B cell (primary cell): ENCODE measurements at regions not wholly inside any gene's neighbourhood (a gene's known extent, or its start where the extent isn't known, plus 50 kb on each side); places are given as distances from the start of the nearest gene placed in this dataset.

ENCODE experiments used
- ATAC-seq: fragments of 200-7000 bp; cut with Tn5 transposase; one replicate; pipeline ENCODE4 v1.10.0; 2021; ENCODE audit warnings: low read depth, mild to moderate bottlenecking, moderate number of reproducible peaks, moderate library complexity
- CTCF ChIA-PET: fragments of 350-600 bp; sonication (Branson Sonifier 250); formaldehyde crosslinking; loops from one replicate; lab custom pipeline; 2021; ENCODE audit warnings: antibody characterized with exemption, inconsistent platforms; lab: Charles Lee
- POLR2A ChIA-PET: fragments of 350-600 bp; sonication (Branson Sonifier 250); formaldehyde crosslinking; loops from one replicate; lab custom pipeline; 2021; ENCODE audit warnings: antibody characterized with exemption; lab: Charles Lee
- DNase-seq: peaks from one replicate; pipeline ENCODE4 v3.0.0; 2013
- H2AFZ ChIP-seq: 2 replicates; pipeline ENCODE4 v1.6.1; 2012; ENCODE audit warnings: mild to moderate bottlenecking, low read depth, low read length; ENCODE audit not compliant: insufficient read depth, poor library complexity, severe bottlenecking
- H3K27ac ChIP-seq, 2 donors: 1 replicate in 1 of 2; 2 replicates in 1 of 2; pipeline ENCODE4 v1.5.1; 2012 to 2013; ENCODE audit warnings: low read length in 2 of 2, mild to moderate bottlenecking in 2 of 2, moderate library complexity in 1 of 2
- H3K27me3 ChIP-seq, 4 experiments: fragments of 200-600 bp in 1 of 4; sonication (generic) in 1 of 4; replicated peaks in 1 of 4; 1 replicate in 2 of 4; 2 replicates in 2 of 4; pipeline versions ENCODE4 v1.6.1 to v1.7.0; 2013 to 2016; ENCODE audit warnings: low read length in 3 of 4, mild to moderate bottlenecking in 2 of 4, mixed read lengths in 1 of 4, moderate library complexity in 1 of 4; ENCODE audit not compliant: insufficient read depth in 4 of 4, control insufficient read depth in 3 of 4; ENCODE audit errors: control extremely low read depth in 1 of 4
- H3K36me3 ChIP-seq, 2 experiments: replicated peaks in 1 of 2; 1 replicate in 1 of 2; 2 replicates in 1 of 2; pipeline versions ENCODE4 v1.6.1 to v1.7.1; 2013; ENCODE audit warnings: low read length in 1 of 2; ENCODE audit not compliant: insufficient read depth in 2 of 2, control insufficient read depth in 1 of 2; ENCODE audit errors: control extremely low read depth in 1 of 2, extremely low read depth in 1 of 2
- H3K4me1 ChIP-seq, 2 donors: fragments of 200-600 bp in 1 of 2; sonication (generic) in 1 of 2; 1 replicate in 1 of 2; 2 replicates in 1 of 2; pipeline versions ENCODE4 v1.5.1 to v1.6.1; 2013 to 2017; ENCODE audit warnings: low read length in 2 of 2; ENCODE audit not compliant: control insufficient read depth in 2 of 2, insufficient read depth in 2 of 2
- H3K4me2 ChIP-seq: replicated peaks from 2 replicates; pipeline ENCODE3; 2012; ENCODE audit warnings: mild to moderate bottlenecking, low read depth, low read length; ENCODE audit not compliant: poor library complexity, severe bottlenecking
- H3K4me3 ChIP-seq, 5 experiments: fragments of 200-600 bp in 1 of 5; sonication (generic) in 1 of 5; 1 replicate in 3 of 5; 2 replicates in 2 of 5; pipeline versions ENCODE4 v1.5.1 to v1.7.0; 2011 to 2016; ENCODE audit warnings: low read length in 4 of 5, mild to moderate bottlenecking in 4 of 5, low read depth in 2 of 5, control low read depth in 1 of 5, moderate library complexity in 1 of 5; ENCODE audit not compliant: insufficient read depth in 1 of 5; ENCODE audit errors: control extremely low read depth in 1 of 5, extremely low read depth in 1 of 5
- H3K79me2 ChIP-seq: fragments of 200-600 bp; sonication (generic); one replicate; pipeline ENCODE4 v1.6.0; 2016; ENCODE audit warnings: low read length; ENCODE audit not compliant: control insufficient read depth, insufficient read depth
- H3K9ac ChIP-seq: fragments of 200-600 bp; sonication (generic); 2 replicates; pipeline ENCODE4 v1.6.1; 2017; ENCODE audit warnings: mild to moderate bottlenecking, low read length, moderate library complexity
- H3K9me3 ChIP-seq, 3 donors: one replicate each; pipeline versions ENCODE4 v1.6.1 to v1.7.1; 2013; ENCODE audit warnings: low read length in 2 of 3; ENCODE audit not compliant: control insufficient read depth in 2 of 3, insufficient read depth in 1 of 3; ENCODE audit errors: control extremely low read depth in 1 of 3
- H4K20me1 ChIP-seq: 2 replicates; pipeline ENCODE4 v1.6.0; 2012; ENCODE audit warnings: mild to moderate bottlenecking, low read length; ENCODE audit not compliant: insufficient read depth, control insufficient read depth, poor library complexity, severe bottlenecking
- H3K27ac Mint-ChIP-seq: one replicate; pipeline ENCODE4 v1.8.0; 2021; ENCODE audit warnings: mixed read lengths
- H3K27me3 Mint-ChIP-seq: one replicate; pipeline ENCODE4 v1.8.0; 2021; ENCODE audit warnings: mixed read lengths
- H3K4me1 Mint-ChIP-seq: one replicate; pipeline ENCODE4 v1.8.0; 2021; ENCODE audit warnings: mixed read lengths
- H3K4me3 Mint-ChIP-seq: one replicate; pipeline ENCODE4 v1.8.0; 2021; ENCODE audit warnings: mixed read lengths
- H3K9me3 Mint-ChIP-seq: one replicate; pipeline ENCODE4 v1.8.0; 2022; ENCODE audit warnings: mixed read lengths; ENCODE audit not compliant: insufficient read depth
- EZH2 ChIP-seq: IDR thresholded peaks from 2 replicates; pipeline ENCODE4 v1.6.1; 2012; ENCODE audit warnings: borderline replicate concordance, low read depth, mild to moderate bottlenecking, moderate library complexity, low read length; ENCODE audit not compliant: insufficient read depth, poor library complexity, severe bottlenecking
- WGBS: methylation state at CpG from one replicate; pipeline ENCODE4 v1.1.5; 2013; ENCODE audit warnings: missing lambda C conversion rate; ENCODE audit not compliant: insufficient coverage; 5-methylcytosine and 5-hydroxymethylcytosine counted together
- intact Hi-C: fragments of 100-400 bp; cut with micrococcal nuclease; formaldehyde crosslinking; loops from one replicate; pipeline ENCODE4 v1.10.0; 2022
- TF ChIP-seq, protein P1 (sequence below): fragments of 200-600 bp; IDR thresholded peaks from one replicate; pipeline ENCODE4 v1.8.0; 2022; ENCODE audit warnings: antibody characterized with exemption, mild to moderate bottlenecking

DNA sequence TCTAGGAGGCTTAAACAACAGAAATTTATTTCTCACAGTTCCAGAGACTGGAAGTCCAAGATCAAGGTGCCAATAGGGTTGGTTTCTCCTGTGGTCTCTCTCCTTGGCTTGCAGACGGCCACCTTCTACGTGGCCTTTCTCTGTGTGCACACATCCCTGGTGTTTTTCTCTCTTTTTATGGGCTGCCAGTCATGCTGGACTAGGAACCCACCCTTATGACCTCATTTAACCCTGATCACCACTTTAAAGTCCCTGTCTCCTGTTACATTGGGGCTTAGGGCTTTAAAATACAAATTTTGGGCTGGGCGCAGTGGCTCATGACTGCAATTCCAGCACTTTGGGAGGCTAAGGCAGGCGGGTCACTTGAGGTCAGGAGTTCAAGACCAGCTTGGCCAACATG, 157.1 kb downstream of the TLE1 start:
- no peak overlapping the region for H3K27ac Mint-ChIP-seq

DNA sequence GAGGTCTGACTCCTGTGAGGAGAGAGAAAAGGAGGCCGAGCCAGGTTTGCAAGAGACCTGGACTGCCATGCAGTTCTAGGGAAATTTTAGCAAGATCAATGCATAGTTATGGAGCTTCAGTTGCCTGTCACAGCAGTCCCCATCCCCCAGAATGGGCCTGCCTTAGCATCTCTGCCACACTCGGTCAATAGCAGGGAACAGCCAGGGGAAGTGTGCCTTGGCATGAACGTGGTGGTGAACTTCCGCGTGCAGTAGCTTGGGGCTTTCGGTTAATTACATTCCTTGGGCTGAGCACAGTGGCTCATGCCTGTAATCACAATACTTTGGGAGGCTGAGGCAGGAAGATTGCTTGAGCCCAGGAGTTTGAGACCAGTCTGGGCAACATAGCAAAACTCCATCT, 157.8 kb downstream of the TLE1 start:
- CTCF ChIA-PET, result interaction anchor here (1.3 to 2.1 kb wide), 3 partner anchors 9 to 155 kb away, joined by 4 to 10 read pairs (median 6); no protein-coding TSS in a partner anchor
- intact Hi-C loops, result no loop called here
- POLR2A ChIA-PET, result interaction anchor here (0.7 kb wide), 1 partner anchor 105 kb away, joined by 8 read pairs; no protein-coding TSS in a partner anchor

More for the DNA sequence above, 157.1 kb downstream of the TLE1 start:
- H3K4me2 ChIP-seq, result no peak overlapping the region
- TF ChIP-seq EZH2, result no peak
- TF ChIP-seq, protein P1, sequence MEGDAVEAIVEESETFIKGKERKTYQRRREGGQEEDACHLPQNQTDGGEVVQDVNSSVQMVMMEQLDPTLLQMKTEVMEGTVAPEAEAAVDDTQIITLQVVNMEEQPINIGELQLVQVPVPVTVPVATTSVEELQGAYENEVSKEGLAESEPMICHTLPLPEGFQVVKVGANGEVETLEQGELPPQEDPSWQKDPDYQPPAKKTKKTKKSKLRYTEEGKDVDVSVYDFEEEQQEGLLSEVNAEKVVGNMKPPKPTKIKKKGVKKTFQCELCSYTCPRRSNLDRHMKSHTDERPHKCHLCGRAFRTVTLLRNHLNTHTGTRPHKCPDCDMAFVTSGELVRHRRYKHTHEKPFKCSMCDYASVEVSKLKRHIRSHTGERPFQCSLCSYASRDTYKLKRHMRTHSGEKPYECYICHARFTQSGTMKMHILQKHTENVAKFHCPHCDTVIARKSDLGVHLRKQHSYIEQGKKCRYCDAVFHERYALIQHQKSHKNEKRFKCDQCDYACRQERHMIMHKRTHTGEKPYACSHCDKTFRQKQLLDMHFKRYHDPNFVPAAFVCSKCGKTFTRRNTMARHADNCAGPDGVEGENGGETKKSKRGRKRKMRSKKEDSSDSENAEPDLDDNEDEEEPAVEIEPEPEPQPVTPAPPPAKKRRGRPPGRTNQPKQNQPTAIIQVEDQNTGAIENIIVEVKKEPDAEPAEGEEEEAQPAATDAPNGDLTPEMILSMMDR, result no peak
- H4K20me1 ChIP-seq, result no peaks in the 10 kb centered on the region
- no peak overlapping the region for H3K9ac ChIP-seq
- no peak overlapping the region for H2AFZ ChIP-seq
- no peaks in the 10 kb centered on the region for H3K79me2 ChIP-seq
- no peak for ATAC-seq
- H3K27ac ChIP-seq, result no peak overlapping the region
- CTCF ChIA-PET, result interaction anchor here (1.3 to 2.1 kb wide), 2 partner anchors 10 to 12 kb away, joined by 4 to 10 read pairs; no protein-coding TSS in a partner anchor
- no peaks in the 10 kb centered on the region for H3K27me3 ChIP-seq
- H3K4me1 Mint-ChIP-seq, result peaks cover 20% of the 10 kb centered on the region
- H3K9me3 ChIP-seq, result no peaks in the 10 kb centered on the region
- H3K4me3 ChIP-seq, result no peak overlapping the region
- H3K9me3 Mint-ChIP-seq, result no peaks in the 10 kb centered on the region
- H3K4me1 ChIP-seq, result peaks cover 15% of the 10 kb centered on the region in 2 donors
- 97% methylated on average over 4 of the region's 4 CpGs for WGBS
- no peaks in the 10 kb centered on the region for H3K36me3 ChIP-seq
- intact Hi-C loops, result no loop called here
- DNase-seq, result no peak
- H3K27me3 Mint-ChIP-seq, result peaks cover 5% of the 10 kb centered on the region
- H3K4me3 Mint-ChIP-seq, result no peak overlapping the region
- POLR2A ChIA-PET, result interaction anchor here (0.7 kb wide), 1 partner anchor 104 kb away, joined by 8 read pairs; no protein-coding TSS in a partner anchor

More for the DNA sequence above, 157.8 kb downstream of the TLE1 start:
- Histone ChIP-seq H3K9me3 (no peaks in the 10 kb centered on the region), H4K20me1 (no peaks in the 10 kb centered on the region), H3K4me3 (no peak overlapping the region), H3K79me2 (no peaks in the 10 kb centered on the region), H3K27ac (no peak overlapping the region), H3K4me2 (no peak overlapping the region), H2AFZ (no peak overlapping the region), H3K9ac (no peak overlapping the region), H3K27me3 (peaks cover 0 to under 1% (median 0%) of the 10 kb centered on the region in 4 experiments), H3K4me1 (peaks cover 15% of the 10 kb centered on the region in 2 donors), H3K36me3 (no peaks in the 10 kb centered on the region)
- no peaks in the 10 kb centered on the region for H3K9me3 Mint-ChIP-seq
- H3K27ac Mint-ChIP-seq, result no peak overlapping the region
- no peak for ATAC-seq
- peaks cover 20% of the 10 kb centered on the region for H3K4me1 Mint-ChIP-seq
- DNase-seq, result no peak
- no peak overlapping the region for H3K4me3 Mint-ChIP-seq
- TF ChIP-seq, protein P1, result no peak
- no peak for TF ChIP-seq EZH2
- peaks cover 9% of the 10 kb centered on the region for H3K27me3 Mint-ChIP-seq
- WGBS, result 95% methylated on average over 6 of the region's 6 CpGs
